Astrocyte of the cerebellum (primary cell): ENCODE measurements at regions not wholly inside any gene's neighbourhood (a gene's known extent, or its start where the extent isn't known, plus 50 kb on each side); places are given as distances from the start of the nearest gene placed in this dataset.

Source experiments
- DNase-seq: peaks from one replicate; pipeline ENCODE4 v3.0.0-alpha.2; 2011; ENCODE audit warnings: low read depth
- H3K4me3 ChIP-seq: 2 replicates; pipeline ENCODE4 v1.5.1; 2011; ENCODE audit warnings: mild to moderate bottlenecking, low read depth, low read length, moderate library complexity
- CTCF ChIP-seq: IDR thresholded peaks from 2 replicates; pipeline ENCODE4 v1.5.1; 2012; ENCODE audit warnings: low read length, low read depth, moderate library complexity, mild to moderate bottlenecking; ENCODE audit errors: missing control alignments
- in situ Hi-C: cut with HindIII; loops from 2 replicates; pipeline ENCODE4 v1.10.0; 2017; ENCODE audit warnings: low sequenced_read_pairs

GRCh38 chr22:26974914-26975803 lies 317.8 kb downstream of the MIAT start:
- H3K4me3 ChIP-seq = no peak overlapping the region
- no peak for DNase-seq
- no peak for TF ChIP-seq CTCF
- in situ Hi-C loops = no loop called here

- in situ Hi-C loops = no loop called here
Measured at GRCh38 chr22:26975865-26976264, 318.5 kb downstream of the MIAT start.

GRCh38 chr22:26977741-26978376 lies 320.5 kb downstream of the MIAT start:
- DNase-seq = no peak
- H3K4me3 ChIP-seq = no peak overlapping the region
- TF ChIP-seq CTCF = no peak
- in situ Hi-C loops = no loop called here

More at GRCh38 chr22:26975865-26976264, 318.5 kb downstream of the MIAT start:
- no peak overlapping the region for H3K4me3 ChIP-seq
- DNase-seq = no peak
- no peak for TF ChIP-seq CTCF

GRCh38 chr22:26979294-26979693 lies 321.9 kb downstream of the MIAT start:
- no peak for DNase-seq
- no peak for TF ChIP-seq CTCF
- in situ Hi-C loops = no loop called here
- no peak overlapping the region for H3K4me3 ChIP-seq

GRCh38 chr22:26981111-26981510 lies 323.7 kb downstream of the MIAT start:
- no peak overlapping the region for H3K4me3 ChIP-seq
- in situ Hi-C loops = no loop called here
- DNase-seq = no peak
- no peak for TF ChIP-seq CTCF

- DNase-seq = no peak
- no peak overlapping the region for H3K4me3 ChIP-seq
- in situ Hi-C loops = no loop called here
- no peak for TF ChIP-seq CTCF
Measured at GRCh38 chr22:26981541-26981940, 324.2 kb downstream of the MIAT start.
